GM19467 (cell line): ENCODE measurements at regions not wholly inside any gene's neighbourhood (a gene's known extent, or its start where the extent isn't known, plus 50 kb on each side); places are given as distances from the start of the nearest gene placed in this dataset.
"Not testable (repeated sequence)": the region's sequence is repeated elsewhere in the genome, so short reads cannot be mapped to it uniquely, and the experiment has no call there.

Source experiments
- ATAC-seq: cut with Tn5 transposase; IDR thresholded peaks from one replicate; pipeline ENCODE4 v1.9.1; 2021; ENCODE audit warnings: mild to moderate bottlenecking, moderate library complexity; ENCODE audit not compliant: unreplicated experiment

GRCh38 chr1:245102149-245102548 is 52.6 kb upstream of the KIF26B start:
- not testable (repeated sequence) for ATAC-seq

- ATAC-seq: no peak
Measured at GRCh38 chr1:245099401-245099800, 55.4 kb upstream of the KIF26B start.

DNA sequence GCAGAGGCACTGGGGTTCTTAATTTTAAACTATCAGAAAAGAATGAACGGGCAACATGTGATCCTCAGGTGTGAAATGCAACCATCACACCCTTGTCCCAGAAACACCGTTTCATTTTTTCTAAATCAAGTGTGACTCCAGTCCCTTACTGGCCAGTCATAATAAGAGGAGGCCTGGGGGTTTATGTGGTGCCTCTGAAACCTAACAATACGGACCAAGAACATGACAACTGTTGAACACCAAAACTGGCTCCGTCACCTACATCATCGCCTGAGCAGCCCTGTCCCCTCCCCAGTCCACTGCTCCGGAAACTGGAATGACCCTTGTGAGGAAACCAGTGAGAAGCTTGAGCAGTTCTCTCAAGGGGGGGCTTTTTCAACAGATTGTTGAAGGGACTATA is 55.9 kb upstream of the KIF26B start:
- no peak for ATAC-seq

DNA sequence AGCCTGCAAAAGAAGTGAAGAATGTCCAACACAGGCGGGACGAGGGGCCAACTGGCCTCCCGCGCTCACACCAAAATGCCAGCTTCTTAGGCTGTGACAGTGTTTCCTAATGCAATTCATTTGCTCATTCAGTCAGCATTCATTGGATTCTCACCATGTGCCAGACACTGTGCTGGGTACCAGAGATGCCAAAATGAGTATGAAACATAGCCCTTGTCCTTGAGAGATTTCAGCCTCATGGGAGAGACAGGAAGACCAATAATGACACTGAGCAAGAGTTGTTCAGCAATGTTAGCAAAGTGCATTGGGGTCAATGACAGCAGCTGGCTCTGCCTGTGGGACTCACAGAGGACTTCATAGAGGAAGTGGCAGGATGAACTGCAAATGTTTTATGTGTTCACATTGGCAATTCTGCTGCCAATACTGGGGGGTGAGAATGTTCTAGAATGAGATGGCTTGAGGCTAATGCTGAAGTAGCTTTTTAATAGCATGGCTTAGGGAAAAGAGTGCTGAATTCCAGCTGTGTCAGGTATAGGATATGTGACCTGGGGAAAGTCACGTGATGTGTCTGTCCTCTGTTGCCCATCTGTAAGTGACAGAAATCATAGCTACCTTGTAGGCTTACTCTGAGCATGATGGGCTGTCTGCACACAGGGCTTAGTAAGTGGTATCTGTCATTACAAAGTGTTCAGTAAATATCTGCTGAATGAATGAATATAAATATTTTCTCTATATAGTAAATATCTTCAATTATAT is 58.3 kb upstream of the KIF26B start:
- ATAC-seq: no peak

DNA sequence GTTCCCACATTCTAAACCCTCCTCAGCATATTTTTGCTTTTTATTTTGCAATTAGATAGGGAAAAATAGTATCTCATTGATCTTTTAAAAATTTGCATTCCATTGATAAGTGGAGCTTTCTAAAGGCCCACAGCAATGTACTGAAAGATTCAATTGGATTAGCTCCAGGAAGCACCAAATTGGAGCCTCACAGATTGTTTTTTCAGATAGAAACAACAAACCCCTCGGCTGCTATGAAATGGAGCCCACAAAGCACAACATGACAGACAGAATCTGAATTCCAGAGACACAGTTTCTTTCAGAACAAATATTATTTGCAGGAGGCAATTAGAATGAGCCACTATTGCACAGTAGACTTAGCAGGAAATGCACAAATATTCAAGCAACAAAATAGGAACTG is 58.9 kb upstream of the KIF26B start:
- ATAC-seq: no peak

- no peak for ATAC-seq
Measured at GRCh38 chr1:245094954-245095353, 59.8 kb upstream of the KIF26B start.

GRCh38 chr1:245094092-245094491 is 60.7 kb upstream of the KIF26B start:
- no peak for ATAC-seq

DNA sequence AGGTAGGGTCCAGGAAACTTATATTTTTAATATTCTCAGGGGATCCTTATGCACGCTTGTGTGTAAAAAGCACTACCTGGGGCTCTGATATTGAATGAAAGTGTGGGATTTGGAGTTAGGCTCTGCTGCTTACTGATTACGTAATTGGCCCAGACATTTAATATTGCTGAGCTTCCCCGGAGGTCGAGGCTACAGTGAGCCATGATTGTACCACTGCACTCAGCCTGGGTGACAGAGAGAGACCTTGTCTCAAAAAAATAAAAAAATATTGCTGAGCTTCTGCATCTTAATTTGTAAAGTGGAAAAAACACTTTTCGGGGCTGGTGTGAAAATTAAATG is 62.2 kb upstream of the KIF26B start:
- ATAC-seq: no peak

- ATAC-seq: no peak
Measured at GRCh38 chr1:245091818-245092637, 62.8 kb upstream of the KIF26B start.

GRCh38 chr1:245091171-245091621 is 63.6 kb upstream of the KIF26B start:
- no peak for ATAC-seq

DNA sequence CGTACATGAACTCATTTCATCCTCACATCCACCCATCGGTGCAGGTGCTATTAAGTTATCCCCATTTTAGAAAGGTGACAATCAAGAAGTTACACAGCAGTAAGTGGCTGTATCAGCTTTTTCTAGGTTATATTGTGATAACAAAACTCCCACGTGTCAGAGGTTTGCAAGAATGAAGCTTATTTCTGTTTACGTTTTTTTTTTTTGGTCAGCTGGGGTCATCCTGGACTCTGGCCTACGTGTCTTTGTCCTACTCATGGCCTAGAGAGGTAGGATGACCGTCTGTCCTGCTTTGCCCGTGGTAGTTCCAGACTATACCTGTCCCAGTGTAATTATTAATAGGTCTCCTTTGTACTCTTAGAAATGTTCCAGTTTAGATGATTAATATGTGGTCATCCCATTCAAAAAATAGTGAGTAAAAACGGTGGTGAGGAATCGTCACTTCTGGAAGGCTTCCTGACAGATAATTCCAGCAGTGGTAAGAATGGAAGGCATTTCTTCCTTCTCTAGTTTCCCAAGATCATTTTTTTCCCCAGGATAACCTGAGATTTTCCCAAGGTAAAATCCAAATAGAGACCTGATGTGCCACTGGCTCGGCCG is 64.2 kb upstream of the KIF26B start:
- no peak for ATAC-seq

- no peak for ATAC-seq
Measured at GRCh38 chr1:245087723-245088122, 67.1 kb upstream of the KIF26B start.

DNA sequence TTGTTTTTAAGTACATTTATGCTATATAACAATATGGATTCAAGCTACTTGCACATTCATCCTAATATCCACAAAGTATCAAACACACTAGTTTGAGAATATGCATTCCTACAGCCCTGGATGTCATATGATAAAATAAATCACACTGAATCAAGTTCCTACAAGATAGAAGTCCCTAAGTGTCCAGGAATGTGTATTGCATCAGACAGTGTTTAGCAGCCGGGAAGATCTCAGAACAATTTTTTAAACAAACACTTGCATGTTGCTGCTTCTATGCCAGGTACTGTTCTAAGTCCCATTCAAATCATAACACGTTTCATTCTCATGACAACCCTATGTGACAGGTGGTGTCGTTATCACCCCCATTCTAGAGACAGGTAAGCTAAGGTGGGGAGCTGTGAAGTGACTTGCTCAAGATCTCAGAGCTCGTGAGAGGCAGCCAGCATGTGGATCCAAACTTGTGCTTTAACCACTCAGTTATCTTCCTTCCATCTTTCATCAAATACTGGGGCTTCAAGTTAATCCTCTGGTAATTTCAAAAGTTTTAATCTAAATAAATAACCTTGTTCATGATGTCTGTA is 68.3 kb upstream of the KIF26B start:
- no peak for ATAC-seq

GRCh38 chr1:245085508-245086095 is 69.2 kb upstream of the KIF26B start:
- ATAC-seq: no peak

GRCh38 chr1:245084551-245084950 is 70.2 kb upstream of the KIF26B start:
- no peak for ATAC-seq

GRCh38 chr1:245079021-245079609 is 75.7 kb upstream of the KIF26B start:
- no peak for ATAC-seq

- ATAC-seq: no peak
Measured at GRCh38 chr1:245074898-245075297, 79.9 kb upstream of the KIF26B start.

DNA sequence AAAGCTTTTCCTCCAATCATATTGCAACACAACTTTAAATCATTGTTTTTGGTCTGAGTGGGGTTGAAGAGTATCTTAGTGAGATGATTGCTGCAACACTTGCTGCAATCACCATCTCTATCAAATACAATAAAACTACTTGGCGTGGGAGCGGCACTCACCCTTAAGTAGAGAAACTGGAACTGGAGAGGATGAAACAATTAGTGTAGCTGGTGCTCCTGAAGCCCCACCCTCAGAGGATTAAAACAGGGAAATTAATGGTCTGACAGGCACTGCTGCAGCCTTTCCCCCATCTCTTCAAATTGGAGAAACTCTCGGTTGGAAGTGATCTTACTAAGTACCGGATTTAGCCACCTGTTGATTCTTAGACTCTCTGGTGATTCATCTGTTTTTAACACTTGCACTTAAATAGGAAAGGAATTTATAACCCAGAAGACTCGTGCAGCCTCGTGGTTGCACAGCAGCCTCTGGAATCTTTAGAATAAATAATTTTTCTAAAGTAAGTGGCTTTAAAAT is 80.5 kb upstream of the KIF26B start:
- ATAC-seq: no peak

- ATAC-seq: no peak
Measured at GRCh38 chr1:245070836-245071615, 83.8 kb upstream of the KIF26B start.

DNA sequence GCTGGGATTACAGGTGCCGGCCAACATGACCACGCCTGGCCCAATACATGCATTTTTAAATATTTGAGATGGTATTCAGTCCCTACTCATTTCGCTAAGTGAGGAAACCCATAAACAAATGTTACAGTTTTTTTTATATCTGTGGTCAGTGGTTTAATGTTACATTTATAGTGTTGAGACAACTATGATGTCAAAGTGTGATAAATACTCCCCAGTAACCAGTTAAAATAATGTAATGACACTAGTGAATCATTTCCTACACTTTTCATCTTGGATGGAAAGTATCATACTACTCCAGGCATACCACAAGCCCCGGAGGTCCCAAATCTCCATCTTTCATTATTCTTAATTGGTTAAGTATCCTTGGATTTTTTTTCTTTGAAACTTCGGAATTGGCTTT is 87.5 kb upstream of the KIF26B start:
- ATAC-seq: no peak
